ENCODE measurements at regions not wholly inside any gene's neighbourhood (a gene's known extent, or its start where the extent isn't known, plus 50 kb on each side); places are given as distances from the start of the nearest gene placed in this dataset.

- TF ChIP-seq POLR2A (IDR thresholded peaks at IDR 0.05; ENCODE audit: low read depth, low read length) (no peak), TAF1 (IDR thresholded peaks at IDR 0.05; ENCODE audit: low read depth, low read length) (no peak), POLR2AphosphoS5 (IDR thresholded peaks at IDR 0.05; ENCODE audit: low read depth, low read length) (no peak), SPI1 (IDR thresholded peaks at IDR 0.05; ENCODE audit: low read depth, low read length) (no peak)
These were observed 247.4 kb downstream of the SHOX2 start for GRCh38 chr3:157858821-157859220.

Data from GM12891 (cell line).